Stimulated activated naive B cell treated with anti-CD40 and anti-IgM and Interleukin-4, amounts not matched to agents 10 μg/mL and 1 μg/mL and 100 μg/mL, for 72 hours (primary cell): ENCODE measurements at regions not wholly inside any gene's neighbourhood (a gene's known extent, or its start where the extent isn't known, plus 50 kb on each side); places are given as distances from the start of the nearest gene placed in this dataset.

Experiments used
- ATAC-seq, 2 donors: fragments of 150-1000 bp; cut with Tn5 transposase; replicated peaks; 2 replicates each; pipeline ENCODE4 v1.10.0; 2021; ENCODE audit warnings: moderate library complexity in 1 of 2
- DNase-seq: peaks from one replicate; pipeline ENCODE4 v3.0.0; 2021
- H3K27ac Mint-ChIP-seq: one replicate; pipeline ENCODE4 v1.8.0; 2022; ENCODE audit warnings: mild to moderate bottlenecking, mixed read lengths
- H3K27me3 Mint-ChIP-seq, 2 donors: one replicate each; pipeline ENCODE4 v1.8.0; 2022; ENCODE audit warnings: mixed read lengths in 2 of 2
- H3K36me3 Mint-ChIP-seq, 2 donors: one replicate each; pipeline ENCODE4 v1.8.0; 2022; ENCODE audit warnings: mixed read lengths in 2 of 2, mild to moderate bottlenecking in 1 of 2
- H3K4me1 Mint-ChIP-seq, 2 donors: one replicate each; pipeline ENCODE4 v1.8.0; 2022; ENCODE audit warnings: mixed read lengths in 2 of 2, mild to moderate bottlenecking in 1 of 2
- H3K4me3 Mint-ChIP-seq, 2 donors: one replicate each; pipeline ENCODE4 v1.8.0; 2022; ENCODE audit warnings: mild to moderate bottlenecking in 2 of 2, mixed read lengths in 2 of 2, moderate library complexity in 1 of 2
- H3K9me3 Mint-ChIP-seq, 2 donors: one replicate each; pipeline ENCODE4 v1.8.0; 2022; ENCODE audit warnings: mixed read lengths in 2 of 2, mild to moderate bottlenecking in 1 of 2

GRCh38 chr1:115179397-115180079 is 90.2 kb upstream of the TSPAN2 start:
- H3K9me3 Mint-ChIP-seq: no peaks in the 10 kb centered on the region
- ATAC-seq (peak in 1 of 2 donors; percentile 38), DNase-seq (no peak)
- no peaks in the 10 kb centered on the region for H3K36me3 Mint-ChIP-seq
- H3K4me1 Mint-ChIP-seq: no peaks in the 10 kb centered on the region
- no peak overlapping the region for H3K4me3 Mint-ChIP-seq
- no peak overlapping the region for H3K27ac Mint-ChIP-seq
- peaks cover 0 to 6% of the 10 kb centered on the region in 2 donors for H3K27me3 Mint-ChIP-seq

GRCh38 chr1:115176189-115176588 is 86.9 kb upstream of the TSPAN2 start:
- Mint-ChIP-seq H3K4me3 (no peak overlapping the region), H3K9me3 (no peaks in the 10 kb centered on the region), H3K4me1 (no peaks in the 10 kb centered on the region), H3K27me3 (peaks cover 11 to 18% of the 10 kb centered on the region in 2 donors), H3K36me3 (no peaks in the 10 kb centered on the region), H3K27ac (no peak overlapping the region)
- no peak for ATAC-seq
- no peak for DNase-seq

- Mint-ChIP-seq H3K4me3 (no peak overlapping the region), H3K27ac (no peak overlapping the region), H3K9me3 (no peaks in the 10 kb centered on the region), H3K27me3 (peaks cover 11 to 18% of the 10 kb centered on the region in 2 donors), H3K4me1 (no peaks in the 10 kb centered on the region), H3K36me3 (no peaks in the 10 kb centered on the region)
- ATAC-seq (no peak), DNase-seq (no peak)
Observed at GRCh38 chr1:115175596-115175995, 86.3 kb upstream of the TSPAN2 start.

GRCh38 chr1:115173151-115173550 is 83.8 kb upstream of the TSPAN2 start:
- no peak overlapping the region for H3K4me3 Mint-ChIP-seq
- H3K27ac Mint-ChIP-seq: no peak overlapping the region
- no peaks in the 10 kb centered on the region for H3K36me3 Mint-ChIP-seq
- no peaks in the 10 kb centered on the region for H3K4me1 Mint-ChIP-seq
- DNase-seq: no peak
- ATAC-seq: no peak
- H3K9me3 Mint-ChIP-seq: no peaks in the 10 kb centered on the region
- peaks cover 11 to 13% of the 10 kb centered on the region in 2 donors for H3K27me3 Mint-ChIP-seq

GRCh38 chr1:115172270-115172669 is 83.0 kb upstream of the TSPAN2 start:
- no peaks in the 10 kb centered on the region for H3K9me3 Mint-ChIP-seq
- no peak for DNase-seq
- no peak for ATAC-seq
- no peaks in the 10 kb centered on the region for H3K36me3 Mint-ChIP-seq
- H3K4me1 Mint-ChIP-seq: no peaks in the 10 kb centered on the region
- no peak overlapping the region for H3K4me3 Mint-ChIP-seq
- no peak overlapping the region for H3K27ac Mint-ChIP-seq
- peaks cover 11 to 13% of the 10 kb centered on the region in 2 donors for H3K27me3 Mint-ChIP-seq

- Mint-ChIP-seq H3K36me3 (no peaks in the 10 kb centered on the region), H3K9me3 (no peaks in the 10 kb centered on the region), H3K4me3 (no peak overlapping the region), H3K27ac (no peak overlapping the region), H3K4me1 (no peaks in the 10 kb centered on the region), H3K27me3 (peaks cover 11 to 13% of the 10 kb centered on the region in 2 donors)
- ATAC-seq: no peak
- DNase-seq: no peak
Observed at GRCh38 chr1:115170961-115171392, 81.7 kb upstream of the TSPAN2 start.

- Mint-ChIP-seq H3K4me3 (no peak overlapping the region), H3K4me1 (no peaks in the 10 kb centered on the region), H3K36me3 (no peaks in the 10 kb centered on the region), H3K27ac (no peak overlapping the region), H3K9me3 (no peaks in the 10 kb centered on the region), H3K27me3 (peaks cover 11 to 13% of the 10 kb centered on the region in 2 donors)
- no peak for DNase-seq
- no peak for ATAC-seq
Observed at GRCh38 chr1:115170377-115170776, 81.1 kb upstream of the TSPAN2 start.

GRCh38 chr1:115168026-115168425 is 78.7 kb upstream of the TSPAN2 start:
- DNase-seq (no peak), ATAC-seq (no peak)
- no peak overlapping the region for H3K27ac Mint-ChIP-seq
- H3K4me1 Mint-ChIP-seq: no peaks in the 10 kb centered on the region
- peaks cover 0 to 3% of the 10 kb centered on the region in 2 donors for H3K9me3 Mint-ChIP-seq
- no peaks in the 10 kb centered on the region for H3K36me3 Mint-ChIP-seq
- H3K4me3 Mint-ChIP-seq: no peak overlapping the region
- peaks cover 8 to 11% of the 10 kb centered on the region in 2 donors for H3K27me3 Mint-ChIP-seq

GRCh38 chr1:115166531-115167091 is 77.3 kb upstream of the TSPAN2 start:
- H3K4me3 Mint-ChIP-seq: no peak overlapping the region
- no peak for ATAC-seq
- DNase-seq: no peak
- H3K9me3 Mint-ChIP-seq: peaks cover 0 to 3% of the 10 kb centered on the region in 2 donors
- H3K36me3 Mint-ChIP-seq: no peaks in the 10 kb centered on the region
- H3K4me1 Mint-ChIP-seq: no peaks in the 10 kb centered on the region
- no peak overlapping the region for H3K27ac Mint-ChIP-seq
- peaks cover 0 to 7% of the 10 kb centered on the region in 2 donors for H3K27me3 Mint-ChIP-seq

GRCh38 chr1:115165776-115166175 is 76.5 kb upstream of the TSPAN2 start:
- H3K27ac Mint-ChIP-seq: no peak overlapping the region
- peaks cover 0 to 5% of the 10 kb centered on the region in 2 donors for H3K27me3 Mint-ChIP-seq
- no peaks in the 10 kb centered on the region for H3K4me1 Mint-ChIP-seq
- H3K9me3 Mint-ChIP-seq: peaks cover 0 to 3% of the 10 kb centered on the region in 2 donors
- DNase-seq (no peak), ATAC-seq (no peak)
- H3K36me3 Mint-ChIP-seq: no peaks in the 10 kb centered on the region
- no peak overlapping the region for H3K4me3 Mint-ChIP-seq

GRCh38 chr1:115164940-115165705 is 75.8 kb upstream of the TSPAN2 start:
- peaks cover 0 to 5% of the 10 kb centered on the region in 2 donors for H3K27me3 Mint-ChIP-seq
- H3K4me3 Mint-ChIP-seq: no peak overlapping the region
- H3K9me3 Mint-ChIP-seq: peaks cover 0 to 3% of the 10 kb centered on the region in 2 donors
- no peaks in the 10 kb centered on the region for H3K36me3 Mint-ChIP-seq
- H3K4me1 Mint-ChIP-seq: no peaks in the 10 kb centered on the region
- no peak for DNase-seq
- no peak overlapping the region for H3K27ac Mint-ChIP-seq
- ATAC-seq: peak in 1 of 2 donors; percentile 38

- Mint-ChIP-seq H3K9me3 (peaks cover 0 to 3% of the 10 kb centered on the region in 2 donors), H3K4me3 (no peak overlapping the region), H3K27me3 (peaks cover 0 to 5% of the 10 kb centered on the region in 2 donors), H3K4me1 (no peaks in the 10 kb centered on the region), H3K36me3 (no peaks in the 10 kb centered on the region), H3K27ac (no peak overlapping the region)
- DNase-seq (no peak), ATAC-seq (no peak)
Observed at GRCh38 chr1:115164484-115164883, 75.2 kb upstream of the TSPAN2 start.

GRCh38 chr1:115160728-115161127 is 71.4 kb upstream of the TSPAN2 start:
- H3K9me3 Mint-ChIP-seq: peaks cover 0 to 3% of the 10 kb centered on the region in 2 donors
- H3K36me3 Mint-ChIP-seq: no peaks in the 10 kb centered on the region
- H3K27ac Mint-ChIP-seq: no peak overlapping the region
- no peak for DNase-seq
- H3K4me3 Mint-ChIP-seq: no peak overlapping the region
- ATAC-seq: no peak
- peaks cover 0 to 10% of the 10 kb centered on the region in 2 donors for H3K27me3 Mint-ChIP-seq
- no peaks in the 10 kb centered on the region for H3K4me1 Mint-ChIP-seq

GRCh38 chr1:115159958-115160357 is 70.7 kb upstream of the TSPAN2 start:
- no peak overlapping the region for H3K27ac Mint-ChIP-seq
- H3K27me3 Mint-ChIP-seq: peaks cover 0 to 8% of the 10 kb centered on the region in 2 donors
- ATAC-seq: no peak
- no peak overlapping the region for H3K4me3 Mint-ChIP-seq
- H3K9me3 Mint-ChIP-seq: peaks cover 0 to 3% of the 10 kb centered on the region in 2 donors
- no peaks in the 10 kb centered on the region for H3K4me1 Mint-ChIP-seq
- no peaks in the 10 kb centered on the region for H3K36me3 Mint-ChIP-seq
- DNase-seq: no peak

GRCh38 chr1:115158181-115158580 is 68.9 kb upstream of the TSPAN2 start:
- Mint-ChIP-seq H3K4me3 (no peak overlapping the region), H3K27ac (no peak overlapping the region), H3K9me3 (peaks cover 0 to 1% of the 10 kb centered on the region in 2 donors), H3K27me3 (peaks cover 0 to 5% of the 10 kb centered on the region in 2 donors), H3K4me1 (no peaks in the 10 kb centered on the region), H3K36me3 (no peaks in the 10 kb centered on the region)
- DNase-seq (no peak), ATAC-seq (no peak)
